GOT3 (cell line): ENCODE measurements at regions not wholly inside any gene's neighbourhood (a gene's known extent, or its start where the extent isn't known, plus 50 kb on each side); places are given as distances from the start of the nearest gene placed in this dataset.
"Not testable (repeated sequence)": the region's sequence is repeated elsewhere in the genome, so short reads cannot be mapped to it uniquely, and the experiment has no call there.

ENCODE experiments used
- DNase-seq: peaks from one replicate; lab custom pipeline; 2025; ENCODE audit warnings: mixed read lengths; lab: John Stamatoyannopoulos, UW

DNA sequence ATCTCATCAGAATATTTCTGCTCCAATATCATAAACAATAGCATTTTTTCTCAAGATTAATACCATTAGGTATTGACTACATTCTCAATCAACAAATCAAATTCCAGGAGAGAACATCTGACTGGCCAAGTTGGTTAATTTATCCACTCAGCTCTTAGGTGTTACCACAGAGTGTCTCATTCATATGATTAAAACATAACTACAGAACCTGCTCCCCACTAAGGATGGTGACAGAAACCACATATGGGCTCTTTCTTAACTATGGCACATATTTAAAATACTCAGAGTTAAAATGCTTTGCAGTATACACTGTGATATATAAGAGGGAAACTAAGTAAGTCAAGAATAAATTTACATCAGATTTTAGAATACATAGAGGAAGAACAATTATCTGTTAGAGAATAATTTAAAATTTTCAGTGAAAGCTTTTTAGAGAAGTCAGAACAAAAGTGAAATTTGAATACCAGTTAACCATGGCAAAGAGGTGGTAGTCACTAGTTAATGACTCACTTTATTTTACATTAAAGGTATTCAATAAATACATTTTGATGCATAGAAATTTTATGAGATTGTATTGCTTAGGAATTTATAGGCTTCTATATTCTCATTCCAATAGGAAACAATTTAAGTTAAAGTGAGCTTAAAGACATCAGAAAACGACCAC, 1120.8 kb upstream of the TMEFF2 start:
- no peak for DNase-seq

DNA sequence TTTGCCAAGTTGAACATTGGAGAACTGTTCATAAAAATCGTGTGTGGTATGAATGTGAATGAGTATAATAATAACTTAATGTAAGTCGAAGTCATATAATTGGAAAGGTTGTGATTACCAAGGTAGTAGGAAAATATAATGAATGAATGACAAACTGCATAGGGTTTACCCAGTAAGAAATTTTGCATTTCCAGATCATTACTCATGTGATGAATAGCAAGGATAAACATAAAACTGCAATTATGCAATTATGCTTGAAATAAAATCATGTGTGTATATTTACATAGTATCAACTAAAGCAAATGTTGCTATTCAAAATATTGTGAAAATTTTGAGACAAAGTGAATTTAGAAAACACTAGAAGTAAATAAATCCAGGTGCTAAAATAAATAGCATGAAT, 1108.7 kb upstream of the TMEFF2 start:
- no peak for DNase-seq

DNA sequence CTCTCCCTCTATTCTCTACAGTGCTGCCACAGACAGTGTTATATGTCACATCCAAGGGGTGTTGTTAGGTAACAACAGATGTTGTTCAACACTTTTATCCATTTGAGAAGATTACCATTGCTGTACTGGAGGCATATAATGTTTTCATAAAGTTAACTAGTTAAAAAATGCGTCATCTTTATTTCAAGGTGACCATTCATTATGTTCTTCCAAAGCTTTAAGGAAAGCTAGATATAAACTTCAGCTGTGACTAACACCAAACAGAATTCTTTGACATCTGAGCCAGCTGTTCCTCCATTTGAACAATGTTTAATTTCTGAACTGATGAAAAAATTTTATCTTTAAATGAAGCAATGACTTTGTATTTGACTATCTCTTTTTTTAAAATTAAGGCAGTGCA, 1099.6 kb upstream of the TMEFF2 start:
- DNase-seq, result no peak

DNA sequence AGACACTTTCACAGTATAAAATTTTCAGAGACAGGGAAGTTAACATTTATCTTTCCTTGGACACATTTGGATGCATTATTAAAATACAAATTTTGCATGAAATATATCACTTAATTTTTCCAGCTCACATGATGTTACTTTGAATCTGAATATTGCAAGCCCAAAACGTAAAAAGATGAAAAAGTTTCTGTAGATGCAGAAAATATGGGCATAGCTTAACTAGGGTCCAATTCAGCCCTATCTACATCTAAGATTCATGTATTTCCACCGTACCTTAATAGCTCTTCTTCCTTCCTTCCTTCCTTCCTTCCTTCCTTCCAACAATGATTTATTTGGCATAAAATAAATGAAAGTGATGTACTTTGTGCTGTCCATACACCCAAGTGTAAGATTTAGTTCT, 1084.6 kb upstream of the TMEFF2 start:
- no peak for DNase-seq

DNA sequence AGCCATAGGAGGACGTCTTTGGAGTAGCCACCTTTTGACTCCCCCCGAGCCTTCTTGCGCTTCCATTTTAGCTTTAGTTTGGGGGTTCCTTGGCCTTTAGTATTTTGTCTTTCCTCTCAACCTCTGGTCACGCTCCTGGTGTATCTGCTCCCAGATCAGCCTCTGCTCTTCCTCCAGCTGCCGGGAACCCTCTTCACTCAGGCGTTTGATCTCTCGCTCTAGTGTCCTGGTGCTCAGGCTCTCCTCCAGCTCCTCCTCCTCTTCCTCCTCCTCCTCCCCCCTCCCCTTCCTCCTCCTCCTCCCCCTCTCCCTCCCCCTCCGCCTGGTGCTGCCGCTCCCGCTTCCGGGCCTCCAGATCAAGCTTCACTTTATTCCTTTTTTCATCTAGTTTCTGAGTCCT, 1082.3 kb upstream of the TMEFF2 start:
- no peak for DNase-seq

DNA sequence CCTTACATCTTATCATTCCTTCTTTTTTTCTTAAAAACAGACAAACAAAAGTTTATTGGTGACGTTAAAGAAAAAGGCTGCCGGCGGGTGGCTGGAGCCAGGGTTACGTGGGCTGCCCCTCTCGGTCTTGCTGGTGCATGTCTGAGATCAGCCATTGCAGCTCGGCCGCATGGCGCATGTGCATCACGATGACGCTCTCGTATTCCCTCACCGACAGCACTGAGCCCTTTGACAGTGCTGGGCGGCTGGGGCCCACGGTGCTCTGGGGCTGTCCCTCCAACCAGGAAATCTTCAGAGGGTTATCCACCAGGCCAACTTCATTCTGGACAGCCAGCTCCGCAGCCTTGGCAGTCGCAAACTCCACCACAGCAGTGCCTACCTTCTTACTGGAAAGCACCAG, 1081.8 kb upstream of the TMEFF2 start:
- DNase-seq, result no peak

DNA sequence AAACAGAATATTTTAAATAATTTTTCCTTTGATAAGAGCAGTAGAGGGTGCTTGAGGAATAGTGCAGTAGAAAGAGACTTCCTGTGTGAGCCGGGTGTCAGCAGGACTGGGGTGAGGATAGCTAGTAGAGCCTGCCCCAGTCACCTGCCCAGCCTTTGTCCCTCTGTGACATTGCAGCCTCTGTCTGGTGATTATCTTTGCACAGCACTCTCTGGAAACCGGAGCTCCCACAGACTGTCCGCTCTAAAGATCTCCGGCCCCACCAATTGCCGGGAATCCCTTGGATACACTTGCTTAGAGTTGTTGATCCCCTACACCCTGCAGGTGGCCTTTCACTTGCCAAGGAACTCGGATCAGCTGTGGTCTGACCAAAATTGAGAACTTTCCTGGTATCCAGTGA, 1081.3 kb upstream of the TMEFF2 start:
- DNase-seq, result no peak

DNA sequence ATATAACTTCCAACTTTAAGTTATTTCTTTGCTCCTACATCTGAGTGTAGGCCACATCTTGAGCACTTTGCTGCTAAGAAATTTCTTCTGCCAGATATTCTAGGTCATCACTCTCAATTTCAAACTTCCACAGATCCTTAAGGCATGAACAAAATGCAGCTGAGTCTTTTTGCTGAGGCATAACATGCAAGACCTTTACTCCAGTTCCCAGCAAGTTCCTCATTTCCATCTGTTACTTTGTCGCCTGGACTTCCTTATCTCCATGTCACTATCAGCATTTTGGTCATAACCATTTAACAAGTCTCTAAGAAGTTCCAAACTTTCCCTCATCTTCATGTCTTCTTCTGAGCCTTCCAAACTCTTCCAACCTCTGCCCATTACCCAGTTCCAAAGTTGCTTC, 1077.3 kb upstream of the TMEFF2 start:
- no peak for DNase-seq

DNA sequence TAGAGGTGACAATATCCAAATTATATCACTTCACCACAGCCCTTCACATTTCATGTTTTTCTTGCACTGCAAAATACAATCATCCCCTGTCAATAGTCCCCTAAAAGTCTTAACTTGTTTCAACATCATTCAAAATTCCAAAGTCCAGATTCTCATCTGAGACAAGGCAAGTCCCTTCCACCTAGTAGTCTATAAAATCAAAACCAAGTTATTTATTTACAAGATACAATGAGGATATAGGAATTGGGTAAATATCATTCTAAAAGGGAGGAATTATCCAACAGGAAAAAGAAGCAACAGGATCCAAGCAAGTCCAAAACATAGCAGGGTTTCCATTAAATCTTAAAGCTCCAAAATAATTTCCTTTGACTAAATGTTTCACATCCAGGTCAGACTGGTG, 1076.1 kb upstream of the TMEFF2 start:
- DNase-seq, result no peak

DNA sequence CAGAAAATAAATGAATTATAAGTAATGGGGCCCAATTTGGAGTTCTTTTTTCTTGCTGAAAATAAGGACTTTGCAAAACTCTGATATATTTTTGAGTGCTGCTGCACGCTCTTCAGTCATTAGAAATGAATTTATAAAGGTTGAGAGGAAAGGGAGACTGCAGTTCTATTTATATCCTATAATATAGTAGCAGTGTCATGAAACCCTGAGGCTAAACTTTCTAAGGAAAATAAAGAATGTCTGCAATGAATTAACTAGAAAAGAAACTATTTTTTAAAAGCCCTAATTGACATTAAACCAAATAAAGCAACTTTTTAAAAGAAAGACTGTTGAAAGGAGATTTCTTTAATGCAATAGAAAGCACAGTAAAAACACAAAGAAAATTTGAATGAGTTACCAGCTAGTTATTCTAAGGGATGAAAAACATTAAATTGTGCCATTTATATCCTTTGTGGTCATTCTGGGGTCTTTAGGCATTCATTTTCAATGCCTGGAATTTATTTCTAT, 1072.8 kb upstream of the TMEFF2 start:
- DNase-seq, result no peak

DNA sequence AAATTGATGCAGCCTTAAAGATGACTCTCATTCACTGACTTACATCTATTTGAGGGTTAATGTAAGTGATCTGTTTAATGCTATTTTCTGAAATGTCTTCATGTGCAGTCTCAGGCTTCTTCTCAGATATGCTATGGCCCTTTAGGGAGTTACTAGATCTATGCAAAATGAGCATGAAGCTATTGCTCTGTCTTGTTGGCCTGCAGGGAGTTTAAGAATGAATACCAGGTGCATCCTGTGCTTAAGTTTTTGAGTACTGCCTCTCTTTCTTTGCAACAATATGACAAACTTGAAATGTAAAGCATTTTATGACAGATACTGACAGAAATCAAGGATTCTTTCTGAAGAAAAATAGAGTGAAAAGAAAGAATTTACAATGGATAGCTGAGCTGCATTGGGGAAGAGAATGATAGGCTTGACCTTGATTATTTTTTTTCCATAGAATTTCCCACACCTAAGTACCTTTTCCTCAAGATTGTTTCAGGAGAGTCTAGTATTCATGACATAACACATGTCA, 1058.3 kb upstream of the TMEFF2 start:
- DNase-seq, result no peak

DNA sequence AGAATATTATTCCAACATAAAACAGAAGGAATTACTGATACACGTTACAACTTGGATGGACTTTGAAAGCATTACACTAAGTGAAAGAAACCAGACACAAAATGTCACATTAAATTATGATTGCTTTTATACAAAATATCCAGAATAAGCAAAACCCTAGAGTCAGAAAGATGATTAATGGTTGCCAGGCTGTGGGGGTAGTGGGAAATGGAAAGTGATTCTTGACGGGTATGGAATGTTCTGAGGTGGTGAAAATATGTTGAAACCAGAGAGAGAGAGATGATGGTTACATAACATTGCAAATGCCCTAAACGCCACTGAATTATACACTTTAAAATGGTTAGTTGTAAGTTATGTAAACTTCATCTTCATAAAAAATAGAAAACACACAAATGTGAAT, 1057.2 kb upstream of the TMEFF2 start:
- DNase-seq, result no peak

DNA sequence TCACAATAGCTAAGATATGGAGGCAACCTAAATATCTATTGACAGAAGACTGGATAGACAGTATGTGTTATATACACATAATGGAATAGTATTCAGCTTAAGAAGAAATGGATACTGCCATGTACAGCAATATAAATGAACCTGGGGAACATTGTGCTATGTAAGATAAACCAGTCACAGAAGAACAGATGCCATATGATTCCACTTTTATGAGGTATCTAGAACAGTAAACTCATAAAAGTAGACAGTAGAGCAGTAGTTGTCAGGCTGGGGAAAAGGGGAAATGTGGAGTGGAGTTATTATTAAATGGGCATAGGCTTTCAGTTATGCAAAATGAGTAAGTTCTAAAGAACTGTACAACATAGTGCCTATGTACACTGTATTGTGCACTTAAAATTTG, 1055.7 kb upstream of the TMEFF2 start:
- no peak for DNase-seq

DNA sequence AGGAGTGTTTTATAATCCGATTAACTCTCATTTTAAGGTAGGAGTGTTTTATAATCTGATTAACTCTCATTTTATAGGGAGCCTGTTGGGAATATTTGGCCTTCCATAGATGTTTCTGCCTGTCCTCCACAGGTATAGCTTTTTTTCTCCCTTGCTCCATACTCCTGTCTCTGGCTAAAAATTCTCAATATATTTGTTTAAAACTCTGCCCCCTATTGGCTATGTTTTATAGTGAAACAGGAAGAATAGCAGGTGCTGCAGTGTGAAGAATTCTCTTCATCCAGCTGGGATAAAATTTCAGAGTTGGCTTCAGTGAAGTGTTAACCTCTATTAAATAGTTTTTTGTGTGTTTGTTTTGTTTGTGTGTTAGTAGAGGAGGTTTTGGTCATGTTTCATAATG, 1046.0 kb upstream of the TMEFF2 start:
- DNase-seq, result no peak

DNA sequence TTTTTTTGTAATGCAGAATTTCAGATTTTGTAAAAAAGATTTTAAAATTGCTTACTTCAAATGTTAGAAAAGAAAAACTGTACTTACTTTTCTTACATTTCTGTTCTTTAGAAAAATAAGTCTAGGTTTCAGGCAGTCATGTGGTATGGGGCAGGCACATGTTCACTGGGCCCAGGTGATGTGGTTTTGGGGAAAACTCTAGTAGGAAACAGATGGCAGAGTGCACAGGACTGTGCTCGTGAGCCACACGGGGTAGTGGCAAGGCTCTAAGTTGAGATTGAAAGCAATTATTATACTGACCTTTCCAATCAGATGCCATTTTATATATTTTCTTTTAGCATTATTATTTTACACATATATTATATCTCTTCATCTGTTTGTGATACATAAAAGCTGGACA, 1036.9 kb upstream of the TMEFF2 start:
- DNase-seq, result no peak

DNA sequence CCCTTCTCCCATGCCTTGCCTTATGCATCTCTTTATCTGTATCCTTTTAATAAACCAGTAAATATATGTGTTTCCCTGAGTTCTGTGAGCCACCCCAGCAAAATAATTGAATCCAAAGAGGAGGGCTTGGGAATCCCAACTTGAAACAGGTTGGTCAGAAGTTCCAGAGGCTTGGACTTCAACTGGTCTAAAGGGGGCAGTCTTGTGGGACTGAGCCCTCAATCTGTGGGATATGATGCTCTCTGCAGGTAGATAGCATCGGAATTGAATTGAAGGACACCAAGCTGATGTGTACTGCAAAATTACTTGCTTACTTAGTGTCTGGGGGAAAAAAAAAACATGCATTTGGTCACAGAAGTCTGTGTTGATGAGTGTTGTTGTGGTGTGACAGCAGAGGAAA, 1033.5 kb upstream of the TMEFF2 start:
- no peak for DNase-seq

DNA sequence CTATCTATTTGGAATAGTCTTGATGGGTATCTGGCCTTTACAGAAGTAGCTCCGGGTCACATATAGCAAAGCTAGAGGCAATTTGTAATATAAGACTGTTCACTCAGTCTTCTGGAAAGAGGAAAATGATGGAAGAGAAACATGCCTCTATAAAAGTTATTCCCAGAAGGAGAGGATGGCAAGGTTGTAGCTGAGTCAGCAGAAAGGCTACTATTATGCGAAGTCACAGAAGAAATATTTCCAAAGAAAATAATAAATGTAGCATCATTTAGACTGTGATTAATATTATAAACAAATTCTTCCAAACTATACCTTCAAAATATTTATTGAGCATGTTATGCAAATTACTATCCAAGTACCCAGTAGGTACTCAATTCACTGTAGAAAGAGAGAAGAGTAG, 1027.7 kb upstream of the TMEFF2 start:
- DNase-seq, result no peak

DNA sequence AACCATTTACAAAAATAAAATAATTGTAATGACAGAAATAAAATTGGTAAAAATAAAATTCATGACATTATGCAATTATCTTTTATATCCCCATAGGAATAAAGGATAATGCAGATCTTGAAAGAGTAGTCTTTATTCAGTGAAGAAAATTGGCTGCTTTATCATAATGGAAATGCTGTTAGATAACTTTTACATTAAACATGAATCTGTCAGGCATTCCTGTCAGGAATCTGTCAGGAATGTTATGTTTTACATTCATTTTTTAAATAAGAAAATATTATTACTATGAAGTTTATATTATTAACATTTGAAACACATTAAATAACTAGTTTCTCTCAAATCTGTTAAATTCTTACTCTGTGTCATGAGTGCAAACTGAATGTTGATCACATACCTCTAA, 1024.7 kb upstream of the TMEFF2 start:
- DNase-seq, result no peak

DNA sequence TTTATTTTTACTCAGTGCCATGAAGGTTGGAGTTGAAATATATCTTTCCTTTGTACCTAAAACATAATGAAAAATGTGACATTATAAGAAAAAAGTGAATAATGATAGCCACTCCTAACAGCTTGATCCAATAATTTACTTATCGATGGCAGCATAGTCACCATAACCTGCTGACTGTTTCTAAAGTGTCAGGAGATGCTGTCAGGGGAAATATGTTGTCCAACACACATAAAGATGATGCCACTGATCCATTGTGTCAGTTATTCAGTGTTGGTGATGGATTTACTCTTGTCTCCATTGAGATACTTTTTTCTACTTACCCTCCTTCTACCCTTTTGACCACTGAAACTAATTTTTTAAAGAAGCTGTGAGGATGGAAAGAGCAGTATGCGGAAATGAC, 1006.9 kb upstream of the TMEFF2 start:
- DNase-seq, result no peak

DNA sequence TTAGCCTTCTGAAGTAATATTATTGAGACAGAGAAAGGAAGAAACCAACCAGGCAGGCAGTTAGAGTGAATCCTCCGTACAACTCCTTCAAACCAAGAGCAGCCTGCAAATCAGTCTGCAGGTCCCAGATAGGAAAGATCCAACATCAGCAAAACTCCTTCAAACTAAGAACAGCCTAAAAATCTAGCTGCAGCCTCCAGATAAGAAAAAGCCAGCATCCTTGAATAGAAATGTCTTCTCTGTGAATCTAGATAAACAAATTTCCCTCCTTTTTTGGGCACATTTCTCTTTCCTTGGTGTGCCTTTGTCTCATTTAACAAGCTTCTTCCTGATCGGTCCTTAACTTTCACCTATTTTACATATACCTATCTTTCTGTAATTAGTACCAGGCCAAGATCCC, 1004.6 kb upstream of the TMEFF2 start:
- no peak for DNase-seq

DNA sequence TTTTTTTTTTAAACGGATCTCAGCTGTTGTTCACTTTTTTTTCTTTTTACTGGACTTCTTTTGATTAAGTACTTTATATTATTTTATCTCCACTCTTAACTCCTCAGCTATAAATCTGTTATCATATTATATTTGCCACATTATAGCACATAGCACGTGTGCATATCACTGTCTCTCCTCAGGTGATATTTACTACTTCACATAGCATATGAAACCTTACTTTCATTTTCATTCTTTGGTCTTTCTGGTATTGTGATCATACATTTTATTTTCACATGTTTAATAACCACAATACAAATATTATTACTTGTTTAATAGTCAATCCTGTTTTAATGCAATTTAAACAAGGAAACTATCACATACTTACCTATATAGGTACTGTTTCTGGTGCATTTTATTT, 993.1 kb upstream of the TMEFF2 start:
- no peak for DNase-seq

DNA sequence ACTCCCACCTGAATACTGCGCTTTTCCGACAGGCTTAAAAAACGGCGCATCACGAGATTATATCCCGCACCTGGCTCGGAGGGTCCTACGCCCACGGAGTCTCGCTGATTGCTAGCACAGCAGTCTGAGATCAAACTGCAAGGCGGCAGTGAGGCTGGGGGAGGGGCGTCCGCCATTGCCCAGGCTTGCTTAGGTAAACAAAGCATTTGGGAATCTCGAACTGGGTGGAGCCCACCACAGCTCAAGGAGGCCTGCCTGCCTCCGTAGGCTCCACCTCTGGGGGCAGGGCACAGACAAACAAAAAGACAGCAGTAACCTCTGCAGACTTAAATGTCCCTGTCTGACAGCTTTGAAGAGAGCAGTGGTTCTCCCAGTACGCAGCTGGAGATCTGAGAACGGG, 976.2 kb upstream of the TMEFF2 start:
- not testable (repeated sequence) for DNase-seq

DNA sequence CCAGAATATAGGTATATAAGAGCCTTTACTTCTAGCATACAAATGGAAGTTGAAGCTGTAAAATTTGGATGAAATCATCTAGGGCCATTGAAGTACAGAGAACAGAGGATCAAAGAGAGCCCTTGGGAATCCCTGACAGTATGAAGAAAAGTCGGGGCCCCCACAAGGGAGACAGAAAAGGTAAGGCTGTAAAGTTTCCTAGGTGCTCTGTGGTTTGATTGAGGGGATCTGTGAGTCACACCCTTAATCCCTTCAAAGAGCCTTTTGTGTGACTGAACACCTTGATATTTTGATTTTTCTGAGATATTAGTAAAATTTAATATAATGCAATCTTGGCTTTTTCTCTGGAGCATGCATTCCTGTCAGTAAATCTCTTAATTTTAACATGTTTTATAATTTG, 961.7 kb upstream of the TMEFF2 start:
- no peak for DNase-seq

DNA sequence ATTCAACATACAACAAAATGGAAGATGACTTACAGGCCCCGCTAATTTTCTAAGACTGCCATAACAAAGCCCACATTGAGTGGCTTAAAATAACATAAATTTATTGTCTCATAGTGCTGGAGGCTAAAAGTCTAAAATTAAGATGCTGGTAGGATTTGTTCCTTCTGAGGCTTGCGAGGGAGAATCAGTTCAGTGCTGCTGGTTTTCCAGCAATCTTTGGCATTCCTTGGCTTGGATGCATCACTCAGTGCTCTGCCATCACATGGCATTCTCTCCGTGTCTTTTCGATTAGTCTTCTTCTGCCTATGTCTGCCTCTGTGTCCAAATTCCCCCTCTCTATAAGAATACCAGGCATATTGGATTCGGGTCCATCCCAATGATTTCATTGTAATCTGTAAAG, 959.3 kb upstream of the TMEFF2 start:
- no peak for DNase-seq
